ENCODE measurements at regions not wholly inside any gene's neighbourhood (a gene's known extent, or its start where the extent isn't known, plus 50 kb on each side); places are given as distances from the start of the nearest gene placed in this dataset.

DNA sequence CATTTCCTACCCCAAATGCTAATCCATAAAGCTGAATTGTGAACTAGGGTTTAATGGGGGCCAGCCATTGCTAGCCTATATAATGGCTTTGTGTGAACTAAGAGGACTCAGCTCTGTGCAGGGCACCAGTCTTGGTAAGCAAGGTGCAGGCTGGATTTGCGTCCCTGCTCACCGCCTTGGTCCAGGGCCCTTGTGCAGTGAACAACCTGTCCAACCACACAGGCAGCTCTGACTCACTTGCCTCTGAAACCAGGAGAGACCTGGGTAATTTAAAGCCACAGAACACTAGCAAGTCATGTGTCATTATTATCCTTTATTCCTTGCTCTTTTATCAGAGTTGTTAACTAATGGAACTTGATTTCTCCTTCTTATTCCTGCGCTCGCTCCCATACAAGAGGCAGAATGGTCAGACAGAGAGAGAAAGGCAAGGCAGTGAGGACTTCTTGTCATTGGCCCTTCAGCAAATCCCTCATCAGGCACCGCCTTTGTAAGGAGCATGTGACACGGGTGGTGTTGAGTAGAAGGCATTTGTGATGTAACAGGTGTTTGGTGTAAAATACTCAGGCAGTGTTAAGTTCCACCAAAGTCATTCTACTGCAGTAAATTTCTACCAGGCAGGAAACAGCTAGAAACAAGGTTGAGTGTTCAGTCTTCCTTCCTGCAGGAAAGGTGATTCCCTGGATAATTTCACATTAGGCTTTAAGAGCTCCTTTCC lies 67.3 kb upstream of the OLIG2 start:
- no peaks in the 10 kb centered on the region for H3K9me3 ChIP-seq
- H3K27ac ChIP-seq, result no peak overlapping the region
- intact Hi-C loops (cut with DNase I; ENCODE audit: low total_unique reads), result no loop called here
- H3K36me3 ChIP-seq, result no peaks in the 10 kb centered on the region
- TF ChIP-seq POLR2AphosphoS5 (IDR thresholded peaks at IDR 0.05) (no peak), CTCF (IDR thresholded peaks at IDR 0.05 in 8 of 11, conservative IDR thresholded peaks at IDR 0.05 in 3 of 11) (no peak), POLR2A (IDR thresholded peaks at IDR 0.05) (no peak)
- peaks cover 0 to 97% (median 24%) of the 10 kb centered on the region in 7 donors for H3K27me3 ChIP-seq (replicated peaks in 1 of 7)
- no peak for DNase-seq
- no peak overlapping the region for H3K4me3 ChIP-seq
- 66 to 69% (median 67%) methylated on average over 6 of the region's 6 CpGs for WGBS, 5 donors
- H3K4me1 ChIP-seq, result peaks cover 0 to 9% (median 0%) of the 10 kb centered on the region in 6 donors

- 56 to 72% (median 58%) methylated on average over 4 of the region's 4 CpGs for WGBS, 5 donors
- no peak overlapping the region for H3K4me3 ChIP-seq
- H3K27me3 ChIP-seq (replicated peaks in 1 of 7), result peaks cover 0 to 68% (median 14%) of the 10 kb centered on the region in 7 donors
- peaks cover 0 to 9% (median 0%) of the 10 kb centered on the region in 6 donors for H3K4me1 ChIP-seq
- H3K27ac ChIP-seq, result no peak overlapping the region
- intact Hi-C loops (cut with DNase I; ENCODE audit: low total_unique reads), result no loop called here
- no peaks in the 10 kb centered on the region for H3K36me3 ChIP-seq
- TF ChIP-seq POLR2AphosphoS5 (IDR thresholded peaks at IDR 0.05) (no peak), POLR2A (IDR thresholded peaks at IDR 0.05) (no peak), CTCF (IDR thresholded peaks at IDR 0.05 in 8 of 11, conservative IDR thresholded peaks at IDR 0.05 in 3 of 11) (no peak)
- DNase-seq, result no peak
- no peaks in the 10 kb centered on the region for H3K9me3 ChIP-seq
Observed at GRCh38 chr21:32962268-32962667, 63.5 kb upstream of the OLIG2 start.

- intact Hi-C loops (cut with DNase I; ENCODE audit: low total_unique reads), result no loop called here
- H3K27me3 ChIP-seq (replicated peaks in 1 of 7), result peaks cover 0 to 55% (median under 1%) of the 10 kb centered on the region in 7 donors
- 39 to 70% (median 62%) methylated on average over 4 of the region's 4 CpGs for WGBS, 5 donors
Observed at GRCh38 chr21:32965129-32965680, 60.5 kb upstream of the OLIG2 start.

More at GRCh38 chr21:32965129-32965680, 60.5 kb upstream of the OLIG2 start:
- Histone ChIP-seq H3K27ac (no peak overlapping the region), H3K36me3 (no peaks in the 10 kb centered on the region), H3K4me1 (no peaks in the 10 kb centered on the region), H3K9me3 (no peaks in the 10 kb centered on the region), H3K4me3 (no peak overlapping the region)
- DNase-seq, result no peak
- no peak for TF ChIP-seq POLR2A (IDR thresholded peaks at IDR 0.05)
- TF ChIP-seq CTCF (IDR thresholded peaks at IDR 0.05 in 8 of 11, conservative IDR thresholded peaks at IDR 0.05 in 3 of 11), result no peak
- TF ChIP-seq POLR2AphosphoS5 (IDR thresholded peaks at IDR 0.05), result no peak

Measured in spleen (tissue), 11 donors.